GM18502 (cell line): ENCODE measurements at regions not wholly inside any gene's neighbourhood (a gene's known extent, or its start where the extent isn't known, plus 50 kb on each side); places are given as distances from the start of the nearest gene placed in this dataset.

Source experiments
- ATAC-seq: cut with Tn5 transposase; IDR thresholded peaks from one replicate; pipeline ENCODE4 v1.9.1; 2021; ENCODE audit warnings: mild to moderate bottlenecking; ENCODE audit not compliant: unreplicated experiment, poor library complexity

- ATAC-seq: no peak
These were observed 394.5 kb downstream of the RERGL start for GRCh38 chr12:17695495-17695894.

GRCh38 chr12:17691369-17691768 is 398.6 kb downstream of the RERGL start:
- ATAC-seq: no peak

- no peak for ATAC-seq
These were observed 409.8 kb downstream of the RERGL start for GRCh38 chr12:17680220-17680619.

DNA sequence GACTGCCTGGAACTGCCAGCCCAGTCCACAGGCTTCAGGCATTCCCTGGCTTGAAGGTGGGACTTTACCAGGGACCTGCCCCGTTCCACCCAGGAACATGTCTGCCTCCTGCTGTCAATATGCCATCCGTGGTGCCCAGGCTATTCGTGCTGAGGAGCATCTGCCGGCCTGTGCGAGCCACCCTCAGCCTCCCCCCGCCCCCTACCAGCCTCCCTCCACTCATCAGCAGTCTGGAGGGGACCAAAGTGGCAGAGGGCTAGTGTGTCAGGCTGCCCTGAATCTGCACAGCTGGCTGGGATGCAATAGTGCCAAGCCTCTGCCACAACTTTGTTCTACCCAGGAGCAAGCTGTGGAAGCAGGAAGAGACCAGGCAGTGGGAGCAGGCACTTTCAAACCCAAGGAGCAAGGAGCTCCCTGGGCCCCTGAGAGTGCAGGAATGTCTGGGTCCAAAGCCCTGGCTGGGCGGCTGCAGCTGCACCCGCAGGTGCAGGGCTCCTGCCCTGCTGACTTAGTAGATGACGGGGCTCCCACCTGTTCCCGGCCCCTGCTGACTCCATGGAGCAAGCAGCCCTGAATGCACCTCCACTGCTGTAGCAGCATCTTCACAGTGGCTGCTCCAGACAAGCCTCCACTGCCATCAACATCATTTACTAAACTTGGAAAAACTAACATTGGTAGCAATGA is 423.2 kb downstream of the RERGL start:
- no peak for ATAC-seq

- ATAC-seq: no peak
These were observed 424.2 kb downstream of the RERGL start for GRCh38 chr12:17665839-17666238.

GRCh38 chr12:17661250-17661649 is 428.7 kb downstream of the RERGL start:
- ATAC-seq: no peak

GRCh38 chr12:17652436-17652835 is 437.6 kb downstream of the RERGL start:
- ATAC-seq: no peak

- no peak for ATAC-seq
These were observed 447.7 kb downstream of the RERGL start for GRCh38 chr12:17642340-17642650.

DNA sequence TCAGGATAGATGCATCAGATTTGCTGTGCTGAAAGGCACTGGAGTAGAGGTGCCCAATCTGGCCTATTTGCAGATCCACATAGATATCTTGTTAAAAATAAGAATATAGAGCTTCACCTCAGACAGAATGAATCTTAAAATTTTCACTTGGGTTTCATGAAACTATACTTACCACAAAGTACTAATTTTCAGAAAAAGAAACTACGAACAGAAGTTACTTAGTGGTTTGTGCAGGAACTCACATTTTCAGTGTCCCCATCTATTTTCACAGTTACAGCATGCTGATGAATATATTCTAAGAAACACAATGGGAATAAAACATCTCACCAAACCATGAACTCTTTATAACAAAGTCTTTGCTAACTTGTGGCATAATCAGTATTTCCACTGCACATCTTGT is 449.4 kb downstream of the RERGL start:
- ATAC-seq: no peak

DNA sequence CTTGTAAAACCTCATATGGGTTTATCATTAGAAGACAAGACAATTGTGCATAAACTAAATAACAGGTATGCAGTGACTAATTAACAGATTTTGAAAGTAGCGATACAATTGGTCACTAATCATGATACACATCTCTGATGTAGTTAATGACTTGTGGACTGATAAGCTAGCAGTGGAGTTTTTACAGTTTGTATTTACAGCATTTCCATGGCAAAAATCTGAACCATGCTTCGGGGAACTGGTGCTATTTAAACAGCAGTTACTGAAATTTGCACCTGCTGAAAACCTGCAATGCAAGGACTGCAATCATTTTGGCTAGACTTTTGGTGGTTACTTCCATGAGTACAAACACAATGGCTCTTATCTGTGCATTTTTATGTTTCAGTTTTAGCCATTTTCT is 471.2 kb downstream of the RERGL start:
- ATAC-seq: no peak

DNA sequence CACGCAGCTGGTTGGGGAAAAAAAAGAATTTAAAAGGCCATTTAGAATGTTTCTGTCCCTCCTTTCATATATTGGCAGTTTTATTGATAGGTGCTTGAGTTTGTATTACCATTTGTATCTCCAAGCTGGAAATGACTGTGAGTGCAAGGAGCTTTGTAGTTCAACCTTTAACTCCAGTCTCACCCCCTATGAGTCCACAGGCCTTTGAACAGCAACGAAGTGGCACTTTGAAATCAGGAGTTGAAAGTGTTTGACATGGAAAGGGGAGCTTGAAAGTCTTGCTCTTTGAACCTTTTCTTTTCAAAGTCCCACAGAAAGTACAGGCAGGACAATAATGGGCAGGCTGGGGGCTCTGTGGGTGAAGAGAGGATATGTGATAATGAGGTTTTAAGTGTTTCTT is 480.3 kb downstream of the RERGL start:
- no peak for ATAC-seq

- no peak for ATAC-seq
These were observed 480.8 kb downstream of the RERGL start for GRCh38 chr12:17609153-17609552.

DNA sequence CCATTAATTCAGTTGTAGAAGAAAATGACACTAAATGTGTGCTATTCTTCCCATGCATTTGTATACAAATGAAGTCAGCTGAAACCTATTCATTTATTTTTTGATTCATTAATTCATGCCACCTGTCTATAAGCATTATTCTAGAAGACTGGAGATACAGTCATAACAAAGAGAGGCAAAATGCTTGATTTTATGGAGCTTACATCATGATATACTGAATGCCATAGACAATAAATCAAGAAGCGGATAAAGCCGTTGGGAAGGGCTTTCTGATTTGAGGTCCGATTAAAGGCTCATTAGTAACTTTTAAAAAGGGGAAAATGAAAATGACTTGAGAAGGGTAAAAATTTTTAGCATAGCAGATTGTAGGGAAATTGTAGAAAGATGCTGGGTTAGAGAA is 494.9 kb downstream of the RERGL start:
- ATAC-seq: no peak

- ATAC-seq: no peak
These were observed 496.1 kb downstream of the RERGL start for GRCh38 chr12:17593715-17594406.

GRCh38 chr12:17592472-17592871 is 497.5 kb downstream of the RERGL start:
- ATAC-seq: no peak

DNA sequence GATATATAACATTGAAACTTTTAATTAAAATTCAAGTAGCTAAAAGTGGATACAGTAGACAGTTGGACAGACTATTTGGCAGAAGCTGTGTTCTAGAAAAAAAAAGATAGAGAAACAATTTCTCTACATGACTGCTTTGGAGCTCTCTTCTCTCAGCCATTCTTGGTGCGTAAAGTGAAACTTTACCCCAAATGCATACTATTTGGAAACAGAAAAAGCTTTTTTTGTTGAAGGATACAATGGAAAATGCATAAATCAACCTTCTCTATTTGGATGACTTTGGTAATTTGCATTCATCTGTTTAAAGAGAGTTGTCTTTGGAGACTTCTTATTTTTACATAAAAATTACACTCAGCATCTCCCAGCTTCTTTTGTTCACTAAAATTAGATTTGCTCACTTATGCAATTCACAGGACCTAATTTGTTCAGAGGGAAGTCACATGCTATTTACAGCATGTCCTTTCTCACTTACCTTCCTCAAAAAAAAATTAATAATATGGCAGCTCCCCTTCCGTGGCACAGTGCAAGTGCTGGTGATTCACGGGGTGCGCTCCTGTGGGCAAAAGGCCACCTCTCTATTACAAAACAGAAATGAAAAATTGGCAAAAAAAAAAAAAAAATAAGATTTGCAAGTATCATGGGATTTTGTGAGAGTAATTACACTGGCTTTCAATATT is 498.9 kb downstream of the RERGL start:
- no peak for ATAC-seq

DNA sequence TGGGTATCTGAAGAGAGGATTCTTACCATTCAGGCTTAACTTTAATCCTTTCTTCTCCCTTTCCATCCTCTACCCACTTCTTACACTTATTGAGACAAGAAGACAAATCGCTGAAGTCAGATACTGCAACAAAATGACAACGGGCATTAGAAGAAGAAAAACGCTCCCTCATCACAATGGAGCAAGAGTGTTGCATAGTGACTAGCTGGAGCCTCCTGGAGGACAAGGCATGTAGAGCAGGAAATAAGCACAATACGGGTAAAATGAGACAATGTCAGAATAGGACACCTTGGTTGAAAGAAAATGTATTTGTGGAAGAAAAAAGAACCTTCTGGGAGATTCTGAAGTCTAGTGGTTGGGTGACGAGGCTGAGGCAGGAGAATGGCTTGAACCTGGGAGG is 501.0 kb downstream of the RERGL start:
- no peak for ATAC-seq

GRCh38 chr12:17579205-17580026 is 510.6 kb downstream of the RERGL start:
- no peak for ATAC-seq

DNA sequence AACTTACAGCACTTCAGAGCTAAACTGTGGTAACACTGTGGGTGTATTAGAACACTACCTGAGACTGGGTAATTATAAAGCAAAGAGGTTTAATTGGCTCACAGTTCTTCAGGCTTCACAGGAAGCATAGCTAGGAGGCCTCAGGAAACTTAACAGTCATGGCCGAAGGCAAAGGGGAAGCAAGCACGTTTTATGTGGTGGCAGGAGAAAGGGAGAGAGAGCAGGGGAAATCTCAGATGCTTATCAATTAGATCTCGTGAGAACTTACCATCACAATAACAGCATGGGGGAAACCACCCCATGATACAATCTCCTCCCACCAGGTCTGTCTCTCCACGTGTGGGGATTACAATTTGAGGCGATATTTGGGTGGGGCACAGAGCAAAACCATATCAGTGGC is 512.6 kb downstream of the RERGL start:
- no peak for ATAC-seq

DNA sequence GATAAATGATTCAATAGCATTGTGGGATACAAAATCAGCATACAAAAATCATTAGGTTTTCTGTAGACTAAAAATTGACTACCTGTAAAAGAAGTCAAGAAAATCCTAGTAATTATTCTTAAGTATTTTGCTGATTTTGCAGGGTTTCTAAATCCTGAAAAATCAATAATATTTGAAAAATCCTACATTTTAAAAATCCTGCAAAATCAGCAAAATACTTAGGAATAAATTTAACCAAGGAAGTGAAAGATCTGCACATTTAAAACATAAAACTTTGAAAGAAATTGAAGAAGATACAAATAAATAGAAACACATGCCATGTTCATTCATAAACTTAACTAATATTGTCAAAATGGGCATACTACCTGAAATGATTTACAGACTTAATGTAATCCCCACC is 517.7 kb downstream of the RERGL start:
- ATAC-seq: no peak

DNA sequence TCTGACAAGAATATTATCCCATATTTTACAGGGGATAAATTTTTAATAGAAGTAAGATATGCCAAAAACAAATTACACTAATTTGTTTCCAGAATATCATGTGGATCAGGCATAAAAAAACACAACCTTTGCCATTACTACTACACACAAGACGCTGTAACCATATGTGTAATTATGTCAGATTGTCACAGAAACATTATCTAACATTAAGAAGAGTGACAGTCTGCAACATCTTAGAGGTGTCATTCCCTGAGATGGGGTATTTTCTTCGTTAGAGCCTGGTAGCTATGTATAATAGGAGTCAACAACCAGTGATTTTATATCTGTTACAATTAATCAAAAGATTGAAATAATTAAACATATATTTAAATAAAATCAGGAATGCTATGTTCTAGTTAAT is 518.9 kb downstream of the RERGL start:
- no peak for ATAC-seq
